ENCODE measurements at regions not wholly inside any gene's neighbourhood (a gene's known extent, or its start where the extent isn't known, plus 50 kb on each side); places are given as distances from the start of the nearest gene placed in this dataset.

DNA sequence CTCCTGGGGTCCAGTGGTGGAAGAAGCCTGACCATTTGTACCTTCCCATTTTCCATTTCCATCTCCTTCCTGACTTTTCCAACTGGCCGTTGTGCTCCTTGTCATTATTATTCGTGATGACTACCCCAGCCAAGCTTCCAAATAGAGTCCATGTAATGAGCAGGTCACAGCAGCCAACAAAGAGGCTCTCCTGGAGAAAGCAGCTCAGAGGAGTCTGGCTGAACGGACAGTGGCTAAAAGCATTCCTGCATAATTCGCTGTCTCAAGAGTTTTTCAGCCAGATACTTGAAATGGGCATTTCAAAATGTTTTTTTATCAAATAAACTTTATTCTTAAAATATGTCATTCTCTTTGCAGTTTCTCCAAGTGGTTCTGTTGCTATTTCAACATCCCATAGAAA is 458.6 kb downstream of the INHBA start:
- no peaks in the 10 kb centered on the region for H3K36me3 ChIP-seq (ENCODE audit: insufficient read depth, low read length)
- no peak for TF ChIP-seq EP300 (conservative IDR thresholded peaks at IDR 0.05; ENCODE audit: poor library complexity, severe bottlenecking)
- TF ChIP-seq, protein P1, sequence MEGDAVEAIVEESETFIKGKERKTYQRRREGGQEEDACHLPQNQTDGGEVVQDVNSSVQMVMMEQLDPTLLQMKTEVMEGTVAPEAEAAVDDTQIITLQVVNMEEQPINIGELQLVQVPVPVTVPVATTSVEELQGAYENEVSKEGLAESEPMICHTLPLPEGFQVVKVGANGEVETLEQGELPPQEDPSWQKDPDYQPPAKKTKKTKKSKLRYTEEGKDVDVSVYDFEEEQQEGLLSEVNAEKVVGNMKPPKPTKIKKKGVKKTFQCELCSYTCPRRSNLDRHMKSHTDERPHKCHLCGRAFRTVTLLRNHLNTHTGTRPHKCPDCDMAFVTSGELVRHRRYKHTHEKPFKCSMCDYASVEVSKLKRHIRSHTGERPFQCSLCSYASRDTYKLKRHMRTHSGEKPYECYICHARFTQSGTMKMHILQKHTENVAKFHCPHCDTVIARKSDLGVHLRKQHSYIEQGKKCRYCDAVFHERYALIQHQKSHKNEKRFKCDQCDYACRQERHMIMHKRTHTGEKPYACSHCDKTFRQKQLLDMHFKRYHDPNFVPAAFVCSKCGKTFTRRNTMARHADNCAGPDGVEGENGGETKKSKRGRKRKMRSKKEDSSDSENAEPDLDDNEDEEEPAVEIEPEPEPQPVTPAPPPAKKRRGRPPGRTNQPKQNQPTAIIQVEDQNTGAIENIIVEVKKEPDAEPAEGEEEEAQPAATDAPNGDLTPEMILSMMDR (IDR thresholded peaks at IDR 0.05; ENCODE audit: poor library complexity, severe bottlenecking), result no peak
- TF ChIP-seq POLR2AphosphoS5 (IDR thresholded peaks at IDR 0.05), result no peak
- TF ChIP-seq, protein P2, sequence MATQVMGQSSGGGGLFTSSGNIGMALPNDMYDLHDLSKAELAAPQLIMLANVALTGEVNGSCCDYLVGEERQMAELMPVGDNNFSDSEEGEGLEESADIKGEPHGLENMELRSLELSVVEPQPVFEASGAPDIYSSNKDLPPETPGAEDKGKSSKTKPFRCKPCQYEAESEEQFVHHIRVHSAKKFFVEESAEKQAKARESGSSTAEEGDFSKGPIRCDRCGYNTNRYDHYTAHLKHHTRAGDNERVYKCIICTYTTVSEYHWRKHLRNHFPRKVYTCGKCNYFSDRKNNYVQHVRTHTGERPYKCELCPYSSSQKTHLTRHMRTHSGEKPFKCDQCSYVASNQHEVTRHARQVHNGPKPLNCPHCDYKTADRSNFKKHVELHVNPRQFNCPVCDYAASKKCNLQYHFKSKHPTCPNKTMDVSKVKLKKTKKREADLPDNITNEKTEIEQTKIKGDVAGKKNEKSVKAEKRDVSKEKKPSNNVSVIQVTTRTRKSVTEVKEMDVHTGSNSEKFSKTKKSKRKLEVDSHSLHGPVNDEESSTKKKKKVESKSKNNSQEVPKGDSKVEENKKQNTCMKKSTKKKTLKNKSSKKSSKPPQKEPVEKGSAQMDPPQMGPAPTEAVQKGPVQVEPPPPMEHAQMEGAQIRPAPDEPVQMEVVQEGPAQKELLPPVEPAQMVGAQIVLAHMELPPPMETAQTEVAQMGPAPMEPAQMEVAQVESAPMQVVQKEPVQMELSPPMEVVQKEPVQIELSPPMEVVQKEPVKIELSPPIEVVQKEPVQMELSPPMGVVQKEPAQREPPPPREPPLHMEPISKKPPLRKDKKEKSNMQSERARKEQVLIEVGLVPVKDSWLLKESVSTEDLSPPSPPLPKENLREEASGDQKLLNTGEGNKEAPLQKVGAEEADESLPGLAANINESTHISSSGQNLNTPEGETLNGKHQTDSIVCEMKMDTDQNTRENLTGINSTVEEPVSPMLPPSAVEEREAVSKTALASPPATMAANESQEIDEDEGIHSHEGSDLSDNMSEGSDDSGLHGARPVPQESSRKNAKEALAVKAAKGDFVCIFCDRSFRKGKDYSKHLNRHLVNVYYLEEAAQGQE (IDR thresholded peaks at IDR 0.05; ENCODE audit: borderline replicate concordance), result no peak
- TF ChIP-seq MXI1 (conservative IDR thresholded peaks at IDR 0.05; ENCODE audit: poor library complexity, severe bottlenecking), result no peak
- no peak for TF ChIP-seq RAD21 (conservative IDR thresholded peaks at IDR 0.05)
- no peak for TF ChIP-seq EZH2 (IDR thresholded peaks at IDR 0.05; ENCODE audit: borderline replicate concordance, insufficient read depth, low read length, poor library complexity, severe bottlenecking)
- no peak for TF ChIP-seq SMC3 (conservative IDR thresholded peaks at IDR 0.05; ENCODE audit: poor library complexity)
- TF ChIP-seq TAF1 (IDR thresholded peaks at IDR 0.05; ENCODE audit: low read depth), result no peak
- H3K9me2 ChIP-seq (ENCODE audit: insufficient read depth, low read length), result no peaks in the 10 kb centered on the region
- no peaks in the 10 kb centered on the region for H4K20me1 ChIP-seq (ENCODE audit: insufficient read depth)
- no peaks in the 10 kb centered on the region for H3K9me3 ChIP-seq (ENCODE audit: low read length)
- no peak overlapping the region for H3K4me2 ChIP-seq (ENCODE audit: low read length)
- H3F3A ChIP-seq (ENCODE audit: insufficient read depth, low read length, poor library complexity, severe bottlenecking), result no peaks in the 10 kb centered on the region
- no peak overlapping the region for H3K27ac ChIP-seq (ENCODE audit: low read length)
- no peak overlapping the region for H2AFZ ChIP-seq (ENCODE audit: low read depth, low read length)
- no peak overlapping the region for H3K9ac ChIP-seq (ENCODE audit: low read length)
- no peaks in the 10 kb centered on the region for H3K27me3 ChIP-seq (ENCODE audit: insufficient read depth, low read depth, low read length)
- H3K4me3 ChIP-seq (ENCODE audit: low read length), result no peak overlapping the region
- no peaks in the 10 kb centered on the region for H3K79me2 ChIP-seq (replicated peaks; ENCODE audit: insufficient read depth, low read length)

DNA sequence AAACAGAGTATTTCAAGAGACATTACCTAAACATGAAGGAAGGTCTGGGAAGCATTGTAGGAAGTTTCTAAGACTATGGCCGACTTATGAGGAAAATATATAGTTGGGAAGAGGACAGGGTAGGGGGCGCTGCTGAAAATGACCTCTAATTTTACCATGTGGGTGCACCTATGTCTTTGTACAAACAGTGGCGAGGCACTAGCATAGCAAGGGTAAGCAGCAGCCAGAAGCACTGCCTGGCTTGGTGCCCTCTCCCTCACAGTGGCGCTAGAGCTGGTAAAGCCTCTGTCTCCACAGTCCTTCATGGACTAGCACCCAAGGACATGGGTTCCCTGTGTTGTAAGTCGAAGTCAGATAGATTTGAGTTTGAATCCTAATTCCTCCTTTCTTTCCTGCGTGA is 461.2 kb downstream of the INHBA start:
- Histone ChIP-seq H3K9me2 (ENCODE audit: insufficient read depth, low read length) (no peaks in the 10 kb centered on the region), H3K4me3 (ENCODE audit: low read length) (no peak overlapping the region), H3K27me3 (ENCODE audit: insufficient read depth, low read depth, low read length) (no peaks in the 10 kb centered on the region), H3K36me3 (ENCODE audit: insufficient read depth, low read length) (no peaks in the 10 kb centered on the region), H3F3A (ENCODE audit: insufficient read depth, low read length, poor library complexity, severe bottlenecking) (no peaks in the 10 kb centered on the region), H3K27ac (ENCODE audit: low read length) (no peak overlapping the region), H3K79me2 (replicated peaks; ENCODE audit: insufficient read depth, low read length) (no peaks in the 10 kb centered on the region), H3K4me2 (ENCODE audit: low read length) (no peak overlapping the region), H3K9ac (ENCODE audit: low read length) (no peak overlapping the region), H4K20me1 (ENCODE audit: insufficient read depth) (no peaks in the 10 kb centered on the region), H3K9me3 (ENCODE audit: low read length) (no peaks in the 10 kb centered on the region), H2AFZ (ENCODE audit: low read depth, low read length) (no peak overlapping the region)
- TF ChIP-seq RAD21 (conservative IDR thresholded peaks at IDR 0.05) (no peak), EZH2 (IDR thresholded peaks at IDR 0.05; ENCODE audit: borderline replicate concordance, insufficient read depth, low read length, poor library complexity, severe bottlenecking) (no peak), EP300 (conservative IDR thresholded peaks at IDR 0.05; ENCODE audit: poor library complexity, severe bottlenecking) (no peak), SMC3 (conservative IDR thresholded peaks at IDR 0.05; ENCODE audit: poor library complexity) (no peak), MXI1 (conservative IDR thresholded peaks at IDR 0.05; ENCODE audit: poor library complexity, severe bottlenecking) (no peak), TAF1 (IDR thresholded peaks at IDR 0.05; ENCODE audit: low read depth) (no peak), POLR2AphosphoS5 (IDR thresholded peaks at IDR 0.05) (no peak)
- TF ChIP-seq, protein P2 (IDR thresholded peaks at IDR 0.05; ENCODE audit: borderline replicate concordance), result no peak
- TF ChIP-seq, protein P1 (IDR thresholded peaks at IDR 0.05; ENCODE audit: poor library complexity, severe bottlenecking), result no peak

Data from neural cell (in vitro differentiated cells).